T-helper 9 cell (primary cell): ENCODE measurements at regions not wholly inside any gene's neighbourhood (a gene's known extent, or its start where the extent isn't known, plus 50 kb on each side); places are given as distances from the start of the nearest gene placed in this dataset.

Experiments
- DNase-seq: peaks from one replicate; pipeline ENCODE4 v3.0.0-alpha.2; 2020

GRCh38 chrX:16222151-16222550, 54.9 kb downstream of the MAGEB17 start:
- DNase-seq = no peak

- DNase-seq = no peak
Observed at GRCh38 chrX:16223385-16223784, 56.1 kb downstream of the MAGEB17 start.

GRCh38 chrX:16239211-16239610, 71.9 kb downstream of the MAGEB17 start:
- no peak for DNase-seq

GRCh38 chrX:16240231-16240905, 73.1 kb downstream of the MAGEB17 start:
- DNase-seq = no peak

GRCh38 chrX:16240968-16241367, 73.7 kb downstream of the MAGEB17 start:
- no peak for DNase-seq

- DNase-seq = no peak
Observed at GRCh38 chrX:16250296-16250695, 83.0 kb downstream of the MAGEB17 start.

- DNase-seq = no peak
Observed at GRCh38 chrX:16251782-16252181, 84.5 kb downstream of the MAGEB17 start.

- DNase-seq = no peak
Observed at GRCh38 chrX:16258882-16259281, 91.6 kb downstream of the MAGEB17 start.

GRCh38 chrX:16267431-16267830, 100.2 kb downstream of the MAGEB17 start:
- no peak for DNase-seq

- DNase-seq = no peak
Observed at GRCh38 chrX:16268206-16268605, 100.9 kb downstream of the MAGEB17 start.

GRCh38 chrX:16278927-16279326, 111.6 kb downstream of the MAGEB17 start:
- no peak for DNase-seq

GRCh38 chrX:16282209-16282608, 114.9 kb downstream of the MAGEB17 start:
- DNase-seq = no peak

GRCh38 chrX:16284842-16285241, 117.6 kb downstream of the MAGEB17 start:
- DNase-seq = no peak

- DNase-seq = no peak
Observed at GRCh38 chrX:16290997-16291396, 123.7 kb downstream of the MAGEB17 start.

GRCh38 chrX:16300831-16301230, 133.6 kb downstream of the MAGEB17 start:
- DNase-seq = no peak

GRCh38 chrX:16304751-16305150, 137.5 kb downstream of the MAGEB17 start:
- no peak for DNase-seq

- no peak for DNase-seq
Observed at GRCh38 chrX:16305187-16305586, 137.9 kb downstream of the MAGEB17 start.

- DNase-seq = no peak
Observed at GRCh38 chrX:16307950-16308349, 140.7 kb downstream of the MAGEB17 start.

- no peak for DNase-seq
Observed at GRCh38 chrX:16308773-16309172, 141.5 kb downstream of the MAGEB17 start.

GRCh38 chrX:16310326-16310725, 143.0 kb downstream of the MAGEB17 start:
- no peak for DNase-seq

- DNase-seq = no peak
Observed at GRCh38 chrX:16311671-16312070, 144.4 kb downstream of the MAGEB17 start.

- no peak for DNase-seq
Observed at GRCh38 chrX:16312761-16313623, 145.7 kb downstream of the MAGEB17 start.

GRCh38 chrX:16316331-16316730, 149.1 kb downstream of the MAGEB17 start:
- DNase-seq = no peak

GRCh38 chrX:16319929-16320328, 152.6 kb downstream of the MAGEB17 start:
- DNase-seq = no peak
